ENCODE measurements at regions not wholly inside any gene's neighbourhood (a gene's known extent, or its start where the extent isn't known, plus 50 kb on each side); places are given as distances from the start of the nearest gene placed in this dataset.
"Not testable (repeated sequence)": the region's sequence is repeated elsewhere in the genome, so short reads cannot be mapped to it uniquely, and the experiment has no call there.

DNA sequence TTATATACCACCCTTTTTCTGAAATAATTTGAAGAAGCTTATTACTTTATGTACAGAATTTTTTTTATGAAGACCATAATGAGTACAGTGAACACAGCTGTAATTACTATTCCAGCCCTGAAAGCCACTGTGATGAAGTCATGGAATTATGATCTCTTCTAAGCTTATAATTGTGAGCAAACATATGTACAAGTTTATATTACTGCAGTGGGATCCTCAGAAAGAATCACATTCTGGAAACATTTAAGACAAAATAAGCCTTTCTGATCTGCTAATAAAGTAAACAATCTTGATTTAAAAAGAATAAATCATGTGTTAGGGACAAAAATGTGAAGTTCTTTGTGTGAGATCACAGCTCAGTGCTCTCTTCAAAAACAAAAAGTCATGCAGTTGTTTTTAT is 560.4 kb downstream of the CD109 start:
- H3K27ac ChIP-seq (ENCODE audit: low read depth in 1 of 2, low read length in 1 of 2): no peak overlapping the region
- peaks cover 0 to 8% of the 10 kb centered on the region in 2 donors for H3K9me3 ChIP-seq (ENCODE audit: control insufficient read depth in 2 of 2, insufficient read depth in 1 of 2, low read length in 1 of 2)
- no peak for DNase-seq (ENCODE audit: low read depth in 6 of 9, low spot score in 9 of 9)
- no peaks in the 10 kb centered on the region for H3K36me3 ChIP-seq (ENCODE audit: control insufficient read depth in 2 of 2, insufficient read depth in 2 of 2, low read length in 1 of 2)
- no peaks in the 10 kb centered on the region for H3K4me1 ChIP-seq (ENCODE audit: control insufficient read depth in 2 of 2, insufficient read depth in 2 of 2, low read length in 2 of 2)
- no peaks in the 10 kb centered on the region for H3K27me3 ChIP-seq (ENCODE audit: control insufficient read depth in 2 of 2, insufficient read depth in 1 of 2, low read length in 1 of 2)
- H3K4me3 ChIP-seq (ENCODE audit: low read length in 2 of 2): no peak overlapping the region

GRCh38 chr6:74255007-74255406 is 559.0 kb downstream of the CD109 start:
- not testable (repeated sequence) for H3K27me3 ChIP-seq (ENCODE audit: control insufficient read depth in 2 of 2, insufficient read depth in 1 of 2, low read length in 1 of 2); DNase-seq (ENCODE audit: low read depth in 6 of 9, low spot score in 9 of 9); H3K4me3 ChIP-seq (ENCODE audit: low read length in 2 of 2); H3K27ac ChIP-seq (ENCODE audit: low read depth in 1 of 2, low read length in 1 of 2); H3K9me3 ChIP-seq (ENCODE audit: control insufficient read depth in 2 of 2, insufficient read depth in 1 of 2, low read length in 1 of 2); H3K4me1 ChIP-seq (ENCODE audit: control insufficient read depth in 2 of 2, insufficient read depth in 2 of 2, low read length in 2 of 2); H3K36me3 ChIP-seq (ENCODE audit: control insufficient read depth in 2 of 2, insufficient read depth in 2 of 2, low read length in 1 of 2)
- WGBS: 93% methylated on average over 21 of the region's 24 CpGs

DNA sequence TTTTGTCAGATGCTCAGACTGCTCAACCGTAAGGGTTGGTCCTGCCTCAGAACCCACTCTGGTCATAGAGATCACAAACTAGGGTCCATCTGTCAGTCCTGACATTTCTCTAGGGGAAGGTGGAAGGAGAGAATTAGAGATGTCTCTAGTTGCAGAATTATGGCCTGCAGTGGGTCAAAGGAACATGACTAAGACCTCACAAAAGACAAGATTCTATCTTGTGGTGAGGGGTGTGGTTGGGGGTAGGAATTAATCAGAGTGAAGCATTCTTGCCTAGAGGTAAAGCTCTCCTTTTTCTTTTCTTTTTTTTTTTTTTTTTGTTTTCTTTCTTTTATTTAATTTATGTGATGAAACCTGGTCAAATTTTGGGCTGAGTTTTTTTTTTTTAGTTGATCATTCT is 558.1 kb downstream of the CD109 start:
- H3K27ac ChIP-seq (ENCODE audit: low read depth in 1 of 2, low read length in 1 of 2); H3K4me1 ChIP-seq (ENCODE audit: control insufficient read depth in 2 of 2, insufficient read depth in 2 of 2, low read length in 2 of 2); DNase-seq (ENCODE audit: low read depth in 6 of 9, low spot score in 9 of 9); H3K36me3 ChIP-seq (ENCODE audit: control insufficient read depth in 2 of 2, insufficient read depth in 2 of 2, low read length in 1 of 2); H3K27me3 ChIP-seq (ENCODE audit: control insufficient read depth in 2 of 2, insufficient read depth in 1 of 2, low read length in 1 of 2); H3K4me3 ChIP-seq (ENCODE audit: low read length in 2 of 2); H3K9me3 ChIP-seq (ENCODE audit: control insufficient read depth in 2 of 2, insufficient read depth in 1 of 2, low read length in 1 of 2): not testable (repeated sequence)
- WGBS: 98% methylated on average over 1 of the region's 1 CpG

DNA sequence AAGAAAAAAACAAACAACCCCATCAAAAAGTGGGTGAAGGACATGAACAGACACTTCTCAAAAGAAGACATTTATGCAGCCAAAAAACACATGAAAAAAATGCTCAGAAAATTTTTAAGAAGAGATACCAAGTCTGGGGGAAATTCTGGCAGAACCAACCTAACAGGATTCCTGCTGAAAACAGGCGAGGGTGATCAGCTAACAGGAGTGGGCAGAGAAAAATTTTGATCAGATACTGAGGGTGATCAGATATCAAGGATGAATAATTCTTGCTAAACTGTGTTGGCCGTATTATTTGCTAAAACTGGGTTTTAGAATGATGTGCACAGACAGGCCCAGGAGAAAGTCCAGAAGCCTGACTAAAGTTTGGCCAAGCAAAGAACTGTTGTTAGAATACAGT is 557.3 kb downstream of the CD109 start:
- Histone ChIP-seq H3K9me3 (ENCODE audit: control insufficient read depth in 2 of 2, insufficient read depth in 1 of 2, low read length in 1 of 2) (peaks cover 0 to 9% of the 10 kb centered on the region in 2 donors), H3K27me3 (ENCODE audit: control insufficient read depth in 2 of 2, insufficient read depth in 1 of 2, low read length in 1 of 2) (no peaks in the 10 kb centered on the region), H3K36me3 (ENCODE audit: control insufficient read depth in 2 of 2, insufficient read depth in 2 of 2, low read length in 1 of 2) (no peaks in the 10 kb centered on the region), H3K4me3 (ENCODE audit: low read length in 2 of 2) (no peak overlapping the region), H3K4me1 (ENCODE audit: control insufficient read depth in 2 of 2, insufficient read depth in 2 of 2, low read length in 2 of 2) (no peaks in the 10 kb centered on the region), H3K27ac (ENCODE audit: low read depth in 1 of 2, low read length in 1 of 2) (no peak overlapping the region)
- DNase-seq (ENCODE audit: low read depth in 6 of 9, low spot score in 9 of 9): no peak
- 77% methylated on average over 2 of the region's 2 CpGs for WGBS

- Histone ChIP-seq H3K36me3 (ENCODE audit: control insufficient read depth in 2 of 2, insufficient read depth in 2 of 2, low read length in 1 of 2) (no peaks in the 10 kb centered on the region), H3K27me3 (ENCODE audit: control insufficient read depth in 2 of 2, insufficient read depth in 1 of 2, low read length in 1 of 2) (no peaks in the 10 kb centered on the region), H3K27ac (ENCODE audit: low read depth in 1 of 2, low read length in 1 of 2) (no peak overlapping the region), H3K9me3 (ENCODE audit: control insufficient read depth in 2 of 2, insufficient read depth in 1 of 2, low read length in 1 of 2) (peaks cover 0 to 7% of the 10 kb centered on the region in 2 donors), H3K4me3 (ENCODE audit: low read length in 2 of 2) (no peak overlapping the region), H3K4me1 (ENCODE audit: control insufficient read depth in 2 of 2, insufficient read depth in 2 of 2, low read length in 2 of 2) (no peaks in the 10 kb centered on the region)
- WGBS: 88% methylated on average over 2 of the region's 2 CpGs
- no peak for DNase-seq (ENCODE audit: low read depth in 6 of 9, low spot score in 9 of 9)
These were observed 554.3 kb downstream of the CD109 start for GRCh38 chr6:74250161-74250818.

GRCh38 chr6:74249658-74250057 is 553.7 kb downstream of the CD109 start:
- peaks cover 0 to 3% of the 10 kb centered on the region in 2 donors for H3K9me3 ChIP-seq (ENCODE audit: control insufficient read depth in 2 of 2, insufficient read depth in 1 of 2, low read length in 1 of 2)
- no peak overlapping the region for H3K27ac ChIP-seq (ENCODE audit: low read depth in 1 of 2, low read length in 1 of 2)
- DNase-seq (ENCODE audit: low read depth in 6 of 9, low spot score in 9 of 9): no peak
- H3K4me1 ChIP-seq (ENCODE audit: control insufficient read depth in 2 of 2, insufficient read depth in 2 of 2, low read length in 2 of 2): no peaks in the 10 kb centered on the region
- no peaks in the 10 kb centered on the region for H3K36me3 ChIP-seq (ENCODE audit: control insufficient read depth in 2 of 2, insufficient read depth in 2 of 2, low read length in 1 of 2)
- no peak overlapping the region for H3K4me3 ChIP-seq (ENCODE audit: low read length in 2 of 2)
- 50% methylated on average over 2 of the region's 2 CpGs for WGBS
- no peaks in the 10 kb centered on the region for H3K27me3 ChIP-seq (ENCODE audit: control insufficient read depth in 2 of 2, insufficient read depth in 1 of 2, low read length in 1 of 2)

DNA sequence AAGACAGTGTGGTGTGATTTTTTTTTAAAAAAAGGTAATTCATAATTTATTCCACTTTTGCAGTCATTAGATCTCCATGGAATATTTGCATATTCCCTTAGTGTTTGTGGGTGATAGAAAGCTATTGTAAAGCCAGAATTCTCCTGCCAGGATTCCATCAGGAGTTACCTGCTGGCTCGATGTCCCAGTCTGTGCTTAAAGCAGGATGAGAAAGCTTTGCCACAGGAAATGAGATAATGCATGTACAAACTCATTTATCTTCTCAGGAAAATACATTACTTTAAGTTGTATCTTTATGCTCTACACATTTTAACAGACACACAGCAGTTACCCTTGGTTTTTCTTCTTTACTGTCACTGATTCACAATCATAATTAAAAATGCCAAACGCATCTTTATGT is 553.0 kb downstream of the CD109 start:
- H3K4me3 ChIP-seq (ENCODE audit: low read length in 2 of 2): no peak overlapping the region
- WGBS: 62% methylated on average over 2 of the region's 2 CpGs
- no peak for DNase-seq (ENCODE audit: low read depth in 6 of 9, low spot score in 9 of 9)
- peaks cover 0 to 7% of the 10 kb centered on the region in 2 donors for H3K9me3 ChIP-seq (ENCODE audit: control insufficient read depth in 2 of 2, insufficient read depth in 1 of 2, low read length in 1 of 2)
- H3K27me3 ChIP-seq (ENCODE audit: control insufficient read depth in 2 of 2, insufficient read depth in 1 of 2, low read length in 1 of 2): no peaks in the 10 kb centered on the region
- no peaks in the 10 kb centered on the region for H3K36me3 ChIP-seq (ENCODE audit: control insufficient read depth in 2 of 2, insufficient read depth in 2 of 2, low read length in 1 of 2)
- H3K4me1 ChIP-seq (ENCODE audit: control insufficient read depth in 2 of 2, insufficient read depth in 2 of 2, low read length in 2 of 2): no peaks in the 10 kb centered on the region
- H3K27ac ChIP-seq (ENCODE audit: low read depth in 1 of 2, low read length in 1 of 2): no peak overlapping the region

DNA sequence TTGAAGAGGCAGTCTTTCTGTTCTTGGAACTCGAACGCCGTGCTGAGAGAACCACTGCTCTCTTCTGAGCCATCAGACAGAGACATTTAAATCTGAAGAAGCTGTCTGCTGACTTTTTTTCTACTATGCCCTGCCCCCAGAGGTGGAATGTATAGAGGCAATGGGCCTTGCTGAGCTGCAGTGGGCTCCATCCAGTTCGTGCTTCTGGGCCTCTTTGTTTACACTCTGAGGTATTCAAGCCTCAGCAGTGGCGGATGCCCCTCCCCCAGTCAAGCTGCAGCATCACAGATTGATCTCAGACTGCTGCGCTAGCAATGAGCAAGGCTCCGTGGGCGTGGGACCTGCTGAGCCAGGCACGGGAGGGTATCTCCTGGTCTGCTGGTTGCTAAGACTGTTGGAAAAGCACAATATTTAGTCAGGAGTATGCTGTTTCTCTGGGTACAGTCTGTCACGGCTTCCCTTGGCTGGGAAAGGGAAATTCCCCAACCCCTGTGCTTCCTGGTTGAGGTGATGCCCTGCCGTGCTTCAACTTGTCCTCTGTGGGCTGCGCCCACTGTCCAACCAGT is 526.8 kb downstream of the CD109 start:
- Histone ChIP-seq H3K27ac (ENCODE audit: low read depth in 1 of 2, low read length in 1 of 2) (no peak overlapping the region), H3K4me3 (ENCODE audit: low read length in 2 of 2) (no peak overlapping the region), H3K36me3 (ENCODE audit: control insufficient read depth in 2 of 2, insufficient read depth in 2 of 2, low read length in 1 of 2) (no peaks in the 10 kb centered on the region), H3K4me1 (ENCODE audit: control insufficient read depth in 2 of 2, insufficient read depth in 2 of 2, low read length in 2 of 2) (no peaks in the 10 kb centered on the region), H3K9me3 (ENCODE audit: control insufficient read depth in 2 of 2, insufficient read depth in 1 of 2, low read length in 1 of 2) (no peaks in the 10 kb centered on the region), H3K27me3 (ENCODE audit: control insufficient read depth in 2 of 2, insufficient read depth in 1 of 2, low read length in 1 of 2) (no peaks in the 10 kb centered on the region)
- 68% methylated on average over 12 of the region's 12 CpGs for WGBS
- DNase-seq (ENCODE audit: low read depth in 6 of 9, low spot score in 9 of 9): no peak

GRCh38 chr6:74213995-74214394 is 518.0 kb downstream of the CD109 start:
- H3K27me3 ChIP-seq (ENCODE audit: control insufficient read depth in 2 of 2, insufficient read depth in 1 of 2, low read length in 1 of 2): no peaks in the 10 kb centered on the region
- DNase-seq (ENCODE audit: low read depth in 6 of 9, low spot score in 9 of 9): no peak
- no peak overlapping the region for H3K4me3 ChIP-seq (ENCODE audit: low read length in 2 of 2)
- H3K27ac ChIP-seq (ENCODE audit: low read depth in 1 of 2, low read length in 1 of 2): no peak overlapping the region
- H3K36me3 ChIP-seq (ENCODE audit: control insufficient read depth in 2 of 2, insufficient read depth in 2 of 2, low read length in 1 of 2): no peaks in the 10 kb centered on the region
- H3K9me3 ChIP-seq (ENCODE audit: control insufficient read depth in 2 of 2, insufficient read depth in 1 of 2, low read length in 1 of 2): no peaks in the 10 kb centered on the region
- 59% methylated on average over 2 of the region's 2 CpGs for WGBS
- no peaks in the 10 kb centered on the region for H3K4me1 ChIP-seq (ENCODE audit: control insufficient read depth in 2 of 2, insufficient read depth in 2 of 2, low read length in 2 of 2)

Data from thymus (tissue), 11 donors.